HEK293 (cell line): ENCODE measurements at regions not wholly inside any gene's neighbourhood (a gene's known extent, or its start where the extent isn't known, plus 50 kb on each side); places are given as distances from the start of the nearest gene placed in this dataset.
A peak's percentile ranks its signal among the peaks of the same experiment; 100 is the strongest.

Source experiments
- CTCF ChIA-PET: fragments of 350-600 bp; formaldehyde crosslinking; extraction: SDS; loops from one replicate; lab custom pipeline; 2021; ENCODE audit warnings: antibody characterized with exemption; lab: Yijun Ruan, JAX
- POLR2A ChIA-PET: fragments of 300-600 bp; formaldehyde crosslinking; extraction: SDS; loops from one replicate; lab custom pipeline; 2020; ENCODE audit warnings: antibody characterized with exemption, inconsistent platforms; lab: Yijun Ruan, JAX
- H3K27ac ChIP-seq: fragments of 200-500 bp; sonication (Bioruptor generic); 2 replicates; pipeline ENCODE4 v1.5.1; 2014; ENCODE audit warnings: low read depth, low read length, control low read depth, inconsistent platforms; ENCODE audit errors: extremely low read depth
- H3K36me3 ChIP-seq, 2 experiments: fragments of 200-500 bp in 1 of 2; sonication (Bioruptor generic) in 1 of 2; 1 replicate in 1 of 2; 2 replicates in 1 of 2; pipeline ENCODE4 v1.5.1; 2014 to 2017; ENCODE audit warnings: inconsistent platforms in 2 of 2, low read length in 2 of 2; ENCODE audit not compliant: control insufficient read depth in 2 of 2, insufficient read depth in 1 of 2
- H3K4me1 ChIP-seq: fragments of 200-500 bp; sonication (Bioruptor generic); 2 replicates; pipeline ENCODE4 v1.5.1; 2014; ENCODE audit warnings: mild to moderate bottlenecking, low read length, inconsistent platforms; ENCODE audit not compliant: control insufficient read depth, insufficient read depth
- H3K4me3 ChIP-seq: 2 replicates; pipeline ENCODE4 v1.5.1; 2011; ENCODE audit warnings: low read depth, mild to moderate bottlenecking, control low read depth, low read length, moderate library complexity
- H3K9me3 ChIP-seq: fragments of 200-500 bp; sonication (Bioruptor generic); 2 replicates; pipeline ENCODE4 v1.5.1; 2014; ENCODE audit warnings: low read depth, low read length, inconsistent platforms; ENCODE audit not compliant: control insufficient read depth, insufficient read depth
- CTCF ChIP-seq: fragments of 450-650 bp; formaldehyde crosslinking; IDR thresholded peaks from 2 replicates; pipeline ENCODE4 v1.5.1; 2016; ENCODE audit warnings: missing biosample characterization, missing genetic modification characterization
- GLIS1 ChIP-seq: fragments of 450-650 bp; formaldehyde crosslinking; IDR thresholded peaks from 2 replicates; pipeline ENCODE4 v1.5.1; 2016; ENCODE audit warnings: missing biosample characterization, missing genetic modification characterization
- GLIS2 ChIP-seq: fragments of 450-650 bp; formaldehyde crosslinking; IDR thresholded peaks from 2 replicates; pipeline ENCODE4 v1.5.1; 2016; ENCODE audit warnings: missing biosample characterization, missing genetic modification characterization
- IKZF3 ChIP-seq: fragments of 450-650 bp; IDR thresholded peaks from 2 replicates; pipeline ENCODE4 v1.5.0; 2018; ENCODE audit warnings: missing biosample characterization, mild to moderate bottlenecking, missing genetic modification characterization, moderate library complexity
- INSM2 ChIP-seq: fragments of 450-650 bp; formaldehyde crosslinking; IDR thresholded peaks from 2 replicates; pipeline ENCODE4 v1.5.1; 2016; ENCODE audit warnings: missing biosample characterization, missing genetic modification characterization
- PBX3 ChIP-seq: sonication (generic); formaldehyde crosslinking; IDR thresholded peaks from 2 replicates; pipeline ENCODE4 v1.8.1; 2022; ENCODE audit warnings: mild to moderate bottlenecking, moderate library complexity, missing genetic modification reagents
- RBAK ChIP-seq: fragments of 450-650 bp; formaldehyde crosslinking; IDR thresholded peaks from 2 replicates; pipeline ENCODE4 v1.5.1; 2016; ENCODE audit warnings: missing biosample characterization, missing genetic modification characterization
- SCRT1 ChIP-seq: fragments of 450-650 bp; formaldehyde crosslinking; IDR thresholded peaks from 2 replicates; pipeline ENCODE4 v1.5.1; 2016; ENCODE audit warnings: missing biosample characterization, missing genetic modification characterization, borderline replicate concordance
- SCRT2 ChIP-seq: fragments of 450-650 bp; formaldehyde crosslinking; IDR thresholded peaks from 2 replicates; pipeline ENCODE4 v1.5.1; 2016; ENCODE audit warnings: missing biosample characterization, missing genetic modification characterization
- TRIM28 ChIP-seq: IDR thresholded peaks from 2 replicates; pipeline ENCODE4 v1.6.1; 2011; ENCODE audit warnings: low read length, control low read depth, borderline replicate concordance
- YY1 ChIP-seq: fragments of 450-650 bp; formaldehyde crosslinking; IDR thresholded peaks from 2 replicates; pipeline ENCODE4 v1.5.1; 2018; ENCODE audit warnings: missing biosample characterization, missing genetic modification characterization
- YY2 ChIP-seq: fragments of 450-650 bp; formaldehyde crosslinking; IDR thresholded peaks from 2 replicates; pipeline ENCODE4 v1.5.1; 2016; ENCODE audit warnings: missing biosample characterization, missing genetic modification characterization
- ZBTB17 ChIP-seq: fragments of 450-650 bp; formaldehyde crosslinking; IDR thresholded peaks from 2 replicates; pipeline ENCODE4 v1.5.1; 2016; ENCODE audit warnings: missing biosample characterization, missing genetic modification characterization
- ZBTB26 ChIP-seq: fragments of 450-650 bp; formaldehyde crosslinking; optimal IDR thresholded peaks from 2 replicates; pipeline ENCODE3; 2016; ENCODE audit warnings: missing biosample characterization, mild to moderate bottlenecking, missing genetic modification characterization
- ZNF138 ChIP-seq: fragments of 450-650 bp; formaldehyde crosslinking; IDR thresholded peaks from 2 replicates; pipeline ENCODE4 v1.5.1; 2016; ENCODE audit warnings: missing biosample characterization, missing genetic modification characterization, borderline replicate concordance
- ZNF2 ChIP-seq: fragments of 450-650 bp; formaldehyde crosslinking; IDR thresholded peaks from 2 replicates; pipeline ENCODE4 v1.5.1; 2016; ENCODE audit warnings: missing biosample characterization, missing genetic modification characterization
- ZNF221 ChIP-seq: fragments of 450-650 bp; formaldehyde crosslinking; IDR thresholded peaks from 2 replicates; pipeline ENCODE4 v1.5.1; 2017; ENCODE audit warnings: missing biosample characterization, missing genetic modification characterization, borderline replicate concordance
- ZNF23 ChIP-seq: fragments of 450-650 bp; formaldehyde crosslinking; IDR thresholded peaks from 2 replicates; pipeline ENCODE4 v1.5.1; 2016; ENCODE audit warnings: missing biosample characterization, missing genetic modification characterization, borderline replicate concordance
- ZNF266 ChIP-seq: fragments of 450-650 bp; formaldehyde crosslinking; IDR thresholded peaks from 2 replicates; pipeline ENCODE4 v1.5.1; 2016; ENCODE audit warnings: missing biosample characterization, missing genetic modification characterization, low read depth
- ZNF292 ChIP-seq: fragments of 450-650 bp; formaldehyde crosslinking; IDR thresholded peaks from 2 replicates; pipeline ENCODE4 v1.5.1; 2016; ENCODE audit warnings: low read depth, missing biosample characterization, missing genetic modification characterization, borderline replicate concordance
- ZNF324 ChIP-seq: fragments of 450-650 bp; formaldehyde crosslinking; IDR thresholded peaks from 2 replicates; pipeline ENCODE4 v1.5.1; 2016; ENCODE audit warnings: missing biosample characterization, missing genetic modification characterization
- ZNF335 ChIP-seq: fragments of 450-650 bp; formaldehyde crosslinking; conservative IDR thresholded peaks from 2 replicates; pipeline ENCODE4 v1.5.1; 2016; ENCODE audit warnings: missing biosample characterization, missing genetic modification characterization
- ZNF341 ChIP-seq: fragments of 450-650 bp; formaldehyde crosslinking; IDR thresholded peaks from 2 replicates; pipeline ENCODE4; 2016; ENCODE audit warnings: low read depth, missing biosample characterization, missing genetic modification characterization
- ZNF354C ChIP-seq: fragments of 450-650 bp; formaldehyde crosslinking; IDR thresholded peaks from 2 replicates; pipeline ENCODE4 v1.5.1; 2016; ENCODE audit warnings: missing biosample characterization, missing genetic modification characterization, low read depth, borderline replicate concordance
- ZNF416 ChIP-seq: fragments of 450-650 bp; formaldehyde crosslinking; IDR thresholded peaks from 2 replicates; pipeline ENCODE4 v1.5.1; 2016; ENCODE audit warnings: missing biosample characterization, missing genetic modification characterization
- ZNF560 ChIP-seq: fragments of 450-650 bp; formaldehyde crosslinking; IDR thresholded peaks from 2 replicates; pipeline ENCODE4 v1.5.1; 2017; ENCODE audit warnings: missing biosample characterization, missing genetic modification characterization, borderline replicate concordance
- ZNF585B ChIP-seq: fragments of 450-650 bp; formaldehyde crosslinking; IDR thresholded peaks from 2 replicates; pipeline ENCODE4 v1.5.1; 2016; ENCODE audit warnings: missing biosample characterization, missing genetic modification characterization
- ZNF654 ChIP-seq: fragments of 450-650 bp; formaldehyde crosslinking; IDR thresholded peaks from 2 replicates; pipeline ENCODE4 v1.5.1; 2016; ENCODE audit warnings: low read depth, missing biosample characterization, missing genetic modification characterization
- ZNF677 ChIP-seq: fragments of 450-650 bp; IDR thresholded peaks from 2 replicates; pipeline ENCODE4 v1.5.0; 2018; ENCODE audit warnings: missing biosample characterization, mild to moderate bottlenecking, missing genetic modification characterization, moderate library complexity
- ZNF701 ChIP-seq: fragments of 450-650 bp; formaldehyde crosslinking; IDR thresholded peaks from 2 replicates; pipeline ENCODE4 v1.5.1; 2016; ENCODE audit warnings: missing biosample characterization, missing genetic modification characterization
- ZNF830 ChIP-seq: fragments of 450-650 bp; IDR thresholded peaks from 2 replicates; pipeline ENCODE4 v1.5.0; 2018; ENCODE audit warnings: missing biosample characterization, missing genetic modification characterization, low read depth, mild to moderate bottlenecking, moderate library complexity
- ZSCAN30 ChIP-seq: fragments of 450-650 bp; IDR thresholded peaks from 2 replicates; pipeline ENCODE4 v1.5.1; 2018; ENCODE audit warnings: missing biosample characterization, mild to moderate bottlenecking, missing genetic modification characterization, moderate library complexity

- no peak overlapping the region for H3K27ac ChIP-seq
- peaks cover 2% of the 10 kb centered on the region; the same call in 1 of the 2 replicates for H3K9me3 ChIP-seq
- CTCF ChIA-PET: interaction anchor here (0.5 to 6.6 kb wide), 85 partner anchors 9 to 1877 kb away, joined by 3 to 60 read pairs (median 4); no protein-coding TSS in a partner anchor
- no peaks in the 10 kb centered on the region for H3K36me3 ChIP-seq
- H3K4me3 ChIP-seq: no peak overlapping the region
- no peaks in the 10 kb centered on the region for H3K4me1 ChIP-seq
- TF ChIP-seq IKZF3 (tag by site-specific recombination): peak; percentile 69
- no peak for TF ChIP-seq ZNF677
- TF ChIP-seq GLIS2 (tag by site-specific recombination): no peak
- peak; percentile 87 for TF ChIP-seq ZNF654 (tag by site-specific recombination)
- peak; percentile 57; the same call in 1 of the 2 replicates for TF ChIP-seq ZSCAN30 (tag by site-specific recombination)
- peak; percentile 36; the same call in 1 of the 2 replicates for TF ChIP-seq GLIS1
- no peak for TF ChIP-seq SCRT2
- no peak for TF ChIP-seq ZNF560 (tag by site-specific recombination)
- peak; percentile 18 for TF ChIP-seq ZBTB26 (tag by site-specific recombination)
- TF ChIP-seq YY2: no peak
- TF ChIP-seq ZNF701 (tag by site-specific recombination): no peak
- TF ChIP-seq ZNF23 (tag by site-specific recombination): no peak
- TF ChIP-seq ZNF292 (tag by site-specific recombination): no peak
- TF ChIP-seq YY1: no peak
- TF ChIP-seq ZNF354C (tag by site-specific recombination): no peak
- peak; percentile 84 for TF ChIP-seq CTCF
- no peak for TF ChIP-seq INSM2 (tag by site-specific recombination)
- no peak for TF ChIP-seq ZNF221 (tag by site-specific recombination)
- TF ChIP-seq ZNF416: no peak
- peak; percentile 62; the same call in 1 of the 2 replicates for TF ChIP-seq ZNF2
- TF ChIP-seq, all 188 proteins: peak for 7
- POLR2A ChIA-PET: no interaction called here
Observed at GRCh38 chr19:29263305-29264135, 50.6 kb upstream of the UQCRFS1 start.

GRCh38 chr19:29264897-29265296 is 51.9 kb upstream of the UQCRFS1 start:
- H3K9me3 ChIP-seq: peaks cover 2% of the 10 kb centered on the region; the same call in 1 of the 2 replicates
- H3K4me3 ChIP-seq: no peak overlapping the region
- H3K36me3 ChIP-seq: no peaks in the 10 kb centered on the region
- CTCF ChIA-PET: interaction anchor here (0.6 to 6.6 kb wide), 13 partner anchors 8 to 1876 kb away, joined by 3 to 60 read pairs (median 6); no protein-coding TSS in a partner anchor
- no peaks in the 10 kb centered on the region for H3K4me1 ChIP-seq
- POLR2A ChIA-PET: no interaction called here
- no peak overlapping the region for H3K27ac ChIP-seq
- no peak for TF ChIP-seq ZNF830
- TF ChIP-seq ZNF335 (tag by site-specific recombination): no peak
- no peak for TF ChIP-seq PBX3 (CRISPR knock-in tag)
- no peak for TF ChIP-seq ZNF266 (tag by site-specific recombination)
- no peak for TF ChIP-seq SCRT1
- TF ChIP-seq TRIM28: no peak
- no peak for TF ChIP-seq ZNF585B (tag by site-specific recombination)
- no peak for TF ChIP-seq ZBTB17
- TF ChIP-seq ZNF341 (tag by site-specific recombination): no peak
- no peak for TF ChIP-seq GLIS2 (tag by site-specific recombination)
- no peak for TF ChIP-seq ZNF324
- TF ChIP-seq ZNF138 (tag by site-specific recombination): no peak
- no peak for TF ChIP-seq RBAK
